GM23338 (cell line): ENCODE measurements at regions not wholly inside any gene's neighbourhood (a gene's known extent, or its start where the extent isn't known, plus 50 kb on each side); places are given as distances from the start of the nearest gene placed in this dataset.

Experiments used
- CREB1 ChIP-seq: fragments of 250-450 bp; sonication (Bioruptor Pico); IDR thresholded peaks from 2 replicates; pipeline ENCODE4 v1.5.0; 2020; ENCODE audit warnings: low read depth, mild to moderate bottlenecking, moderate library complexity
- CTCF ChIP-seq, 2 experiments: fragments of 200-600 bp in 1 of 2; sonication (generic) in 1 of 2; conservative IDR thresholded peaks; 2 replicates each; pipeline versions ENCODE4 v1.5.1 to v1.6.1; 2016 to 2017; ENCODE audit warnings: antibody characterized with exemption in 2 of 2, low read depth in 2 of 2, mild to moderate bottlenecking in 2 of 2, moderate library complexity in 1 of 2
- ETS1 ChIP-seq: IDR thresholded peaks from 2 replicates; pipeline ENCODE4 v1.6.1; 2016; ENCODE audit warnings: antibody characterized with exemption
- EZH2 ChIP-seq: fragments of 200-600 bp; sonication (generic); IDR thresholded peaks from one replicate; pipeline ENCODE4 v1.8.0; 2017; ENCODE audit warnings: antibody characterized with exemption, mild to moderate bottlenecking, low read depth; ENCODE audit not compliant: unreplicated experiment
- EZH2phosphoT487 ChIP-seq: fragments of 200-600 bp; sonication (generic); IDR thresholded peaks from one replicate; pipeline ENCODE4 v1.8.1; 2018; ENCODE audit warnings: antibody characterized with exemption; ENCODE audit not compliant: unreplicated experiment
- JUNB ChIP-seq: IDR thresholded peaks from one replicate; pipeline ENCODE4 v1.6.1; 2016; ENCODE audit warnings: antibody characterized with exemption; ENCODE audit not compliant: unreplicated experiment
- POLR2AphosphoS5 ChIP-seq: IDR thresholded peaks from 2 replicates; pipeline ENCODE4 v1.6.1; 2016; ENCODE audit warnings: antibody characterized with exemption, low read depth
- REST ChIP-seq: IDR thresholded peaks from one replicate; pipeline ENCODE4 v1.6.1; 2018; ENCODE audit warnings: antibody characterized with exemption; ENCODE audit not compliant: unreplicated experiment
- STAT1 ChIP-seq: IDR thresholded peaks from one replicate; pipeline ENCODE4 v1.6.1; 2016; ENCODE audit warnings: antibody characterized with exemption; ENCODE audit not compliant: unreplicated experiment
- ZNF114 ChIP-seq: fragments of 250-450 bp; sonication (Bioruptor Pico); IDR thresholded peaks from 2 replicates; pipeline ENCODE4 v1.5.0; 2020; ENCODE audit warnings: mild to moderate bottlenecking, moderate library complexity
- ZNF331 ChIP-seq: fragments of 250-450 bp; sonication (Bioruptor Pico); IDR thresholded peaks from 2 replicates; pipeline ENCODE4 v1.5.0; 2020; ENCODE audit warnings: low read depth, mild to moderate bottlenecking, moderate library complexity

- TF ChIP-seq CTCF (conservative IDR thresholded peaks at IDR 0.05; ENCODE audit: low read depth in 2 of 2) (no peak), EZH2 (no peak), REST (no peak), POLR2AphosphoS5 (no peak), ZNF114 (CRISPR knock-in tag) (no peak), JUNB (no peak), CREB1 (CRISPR knock-in tag) (no peak), ETS1 (no peak), STAT1 (no peak), EZH2phosphoT487 (no peak), ZNF331 (no peak)
Observed at GRCh38 chr21:35615325-35615724, 445.0 kb downstream of the SETD4 start.
